Endodermal cell (in vitro differentiated cells): ENCODE measurements at regions not wholly inside any gene's neighbourhood (a gene's known extent, or its start where the extent isn't known, plus 50 kb on each side); places are given as distances from the start of the nearest gene placed in this dataset.

Experiments
- DNase-seq: peaks from one replicate; pipeline ENCODE4 v3.0.0-alpha.2; 2017
- H3K27ac ChIP-seq: 2 replicates; pipeline ENCODE4 v1.5.1; 2013; ENCODE audit warnings: mild to moderate bottlenecking, low read depth, low read length, moderate library complexity
- H3K27me3 ChIP-seq: 2 replicates; pipeline ENCODE4 v1.6.1; 2013; ENCODE audit warnings: mild to moderate bottlenecking, low read length, moderate library complexity; ENCODE audit not compliant: insufficient read depth, control insufficient read depth, poor library complexity, severe bottlenecking
- H3K36me3 ChIP-seq: 2 replicates; pipeline ENCODE4 v1.7.0; 2013; ENCODE audit warnings: mild to moderate bottlenecking, low read length, moderate library complexity; ENCODE audit not compliant: control insufficient read depth, insufficient read depth
- H3K4me1 ChIP-seq: one replicate; pipeline ENCODE4 v1.7.0; 2013; ENCODE audit warnings: low read length; ENCODE audit not compliant: control insufficient read depth, insufficient read depth
- H3K4me3 ChIP-seq: 2 replicates; pipeline ENCODE4 v1.5.1; 2013; ENCODE audit warnings: mild to moderate bottlenecking, low read length, moderate library complexity
- H3K9ac ChIP-seq: 2 replicates; pipeline ENCODE4 v1.6.1; 2013; ENCODE audit warnings: mild to moderate bottlenecking, low read length, moderate library complexity; ENCODE audit not compliant: poor library complexity, severe bottlenecking; ENCODE audit errors: extremely low read depth
- H3K9me3 ChIP-seq: 2 replicates; pipeline ENCODE4 v1.6.1; 2013; ENCODE audit warnings: mild to moderate bottlenecking, low read length, moderate library complexity; ENCODE audit not compliant: control insufficient read depth
- H3K27ac Mint-ChIP-seq: 2 replicates; pipeline ENCODE4 v1.8.0; 2020; ENCODE audit warnings: mixed read lengths
- H3K27me3 Mint-ChIP-seq: 2 replicates; pipeline ENCODE4 v1.8.0; 2021; ENCODE audit warnings: mild to moderate bottlenecking, mixed read lengths; ENCODE audit not compliant: insufficient read depth
- H3K36me3 Mint-ChIP-seq: 2 replicates; pipeline ENCODE4 v1.8.0; 2020; ENCODE audit warnings: low read depth, mixed read lengths
- H3K4me1 Mint-ChIP-seq: 2 replicates; pipeline ENCODE4 v1.8.0; 2020; ENCODE audit warnings: mixed read lengths
- H3K4me3 Mint-ChIP-seq: 2 replicates; pipeline ENCODE4 v1.8.0; 2020; ENCODE audit warnings: mild to moderate bottlenecking, moderate library complexity, mixed read lengths
- H3K9me3 Mint-ChIP-seq: 2 replicates; pipeline ENCODE4 v1.8.0; 2020; ENCODE audit warnings: mild to moderate bottlenecking, mixed read lengths
- CTCF ChIP-seq: fragments of 200-600 bp; sonication (generic); conservative IDR thresholded peaks from 2 replicates; pipeline ENCODE4 v1.5.0; 2021; ENCODE audit warnings: antibody characterized with exemption, mild to moderate bottlenecking
- WGBS, 2 experiments: methylation state at CpG; one replicate each; pipeline versions ENCODE4 v1.1.5 to v1.1.7; 2013; ENCODE audit warnings: missing lambda C conversion rate in 2 of 2, mixed read lengths in 1 of 2; ENCODE audit not compliant: insufficient coverage in 1 of 2, insufficient read length in 1 of 2; 5-methylcytosine and 5-hydroxymethylcytosine counted together

- H3K4me1 ChIP-seq, result no peaks in the 10 kb centered on the region
- Mint-ChIP-seq H3K27ac (no peak overlapping the region), H3K36me3 (peaks cover 2% of the 10 kb centered on the region), H3K9me3 (no peaks in the 10 kb centered on the region), H3K4me3 (no peak overlapping the region), H3K4me1 (no peaks in the 10 kb centered on the region), H3K27me3 (no peaks in the 10 kb centered on the region)
- TF ChIP-seq CTCF, result no peak
- no peak for DNase-seq
- no peaks in the 10 kb centered on the region for H3K9me3 ChIP-seq
- 89 to 90% methylated on average over 1 of the region's 1 CpG for WGBS, 2 experiments
- H3K27ac ChIP-seq, result peak overlapping the region; percentile 19
- no peaks in the 10 kb centered on the region for H3K36me3 ChIP-seq
- H3K9ac ChIP-seq, result no peak overlapping the region
- no peaks in the 10 kb centered on the region for H3K27me3 ChIP-seq
- H3K4me3 ChIP-seq, result no peak overlapping the region
Measured at GRCh38 chr7:126044662-126045061, 1115.0 kb upstream of the POT1 start.

- H3K9me3 ChIP-seq, result no peaks in the 10 kb centered on the region
- H3K4me1 ChIP-seq, result no peaks in the 10 kb centered on the region
- peak; percentile 36 for TF ChIP-seq CTCF
- H3K27me3 Mint-ChIP-seq, result no peaks in the 10 kb centered on the region
- H3K4me3 Mint-ChIP-seq, result no peak overlapping the region
- peak; percentile 56 for DNase-seq
- no peak overlapping the region for H3K27ac ChIP-seq
- no peak overlapping the region for H3K9ac ChIP-seq
- no peak overlapping the region for H3K4me3 ChIP-seq
- no peaks in the 10 kb centered on the region for H3K9me3 Mint-ChIP-seq
- H3K27me3 ChIP-seq, result no peaks in the 10 kb centered on the region
- 92 to 100% methylated on average over 3 to 5 of the region's 5 CpGs for WGBS, 2 experiments
- peaks cover 2% of the 10 kb centered on the region for H3K36me3 Mint-ChIP-seq
- H3K36me3 ChIP-seq, result no peaks in the 10 kb centered on the region
- no peaks in the 10 kb centered on the region for H3K4me1 Mint-ChIP-seq
- no peak overlapping the region for H3K27ac Mint-ChIP-seq
Measured at GRCh38 chr7:126041472-126041871, 1111.8 kb upstream of the POT1 start.

- H3K4me3 Mint-ChIP-seq, result no peak overlapping the region
- DNase-seq, result peak; percentile 60
- 81 to 94% methylated on average over 8 to 18 of the region's 18 CpGs for WGBS, 2 experiments
- H3K9ac ChIP-seq, result no peak overlapping the region
- H3K9me3 Mint-ChIP-seq, result no peaks in the 10 kb centered on the region
- H3K27ac Mint-ChIP-seq, result no peak overlapping the region
- no peaks in the 10 kb centered on the region for H3K4me1 Mint-ChIP-seq
- no peaks in the 10 kb centered on the region for H3K4me1 ChIP-seq
- H3K27me3 Mint-ChIP-seq, result no peaks in the 10 kb centered on the region
- H3K36me3 Mint-ChIP-seq, result peaks cover 2% of the 10 kb centered on the region
- H3K36me3 ChIP-seq, result no peaks in the 10 kb centered on the region
- no peak for TF ChIP-seq CTCF
- H3K9me3 ChIP-seq, result no peaks in the 10 kb centered on the region
- no peak overlapping the region for H3K4me3 ChIP-seq
- H3K27me3 ChIP-seq, result no peaks in the 10 kb centered on the region
- H3K27ac ChIP-seq, result no peak overlapping the region
Measured at GRCh38 chr7:126040114-126041045, 1110.8 kb upstream of the POT1 start.
